ENCODE measurements at regions not wholly inside any gene's neighbourhood (a gene's known extent, or its start where the extent isn't known, plus 50 kb on each side); places are given as distances from the start of the nearest gene placed in this dataset.

DNA sequence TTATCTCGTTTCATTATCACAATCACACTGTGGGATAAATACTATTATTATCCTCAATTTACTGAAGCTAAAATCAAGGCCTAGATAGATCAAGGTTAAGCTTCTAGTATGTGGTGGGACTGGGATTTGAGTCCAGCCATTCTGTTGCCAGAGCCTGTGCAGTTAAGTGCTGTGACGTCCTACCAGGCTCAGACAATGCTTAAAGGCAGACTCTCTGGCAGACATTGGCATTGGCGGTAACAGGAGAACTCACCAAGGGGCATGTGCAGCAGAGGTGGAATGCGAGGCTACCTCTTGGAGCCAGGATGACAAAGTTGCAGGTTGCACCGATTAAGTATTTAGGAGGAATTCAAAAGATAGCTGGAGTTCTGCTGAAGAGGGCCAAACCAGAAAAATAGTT is 155.6 kb upstream of the IFNG-AS1 start:
- no peak for DNase-seq (ENCODE audit: low read depth, low spot score)

GRCh38 chr12:67837876-67838275 is 151.4 kb upstream of the IFNG-AS1 start:
- no peak for DNase-seq (ENCODE audit: low read depth, low spot score)

GRCh38 chr12:67842124-67842523 is 147.1 kb upstream of the IFNG-AS1 start:
- DNase-seq (ENCODE audit: low read depth, low spot score), result no peak

- DNase-seq (ENCODE audit: low read depth, low spot score), result no peak
Observed at GRCh38 chr12:67843257-67843656, 146.0 kb upstream of the IFNG-AS1 start.

GRCh38 chr12:67852701-67853100 is 136.5 kb upstream of the IFNG-AS1 start:
- no peak for DNase-seq (ENCODE audit: low read depth, low spot score)

- no peak for DNase-seq (ENCODE audit: low read depth, low spot score)
Observed at GRCh38 chr12:67853204-67853603, 136.0 kb upstream of the IFNG-AS1 start.

GRCh38 chr12:67854351-67854750 is 134.9 kb upstream of the IFNG-AS1 start:
- DNase-seq (ENCODE audit: low read depth, low spot score), result no peak

DNA sequence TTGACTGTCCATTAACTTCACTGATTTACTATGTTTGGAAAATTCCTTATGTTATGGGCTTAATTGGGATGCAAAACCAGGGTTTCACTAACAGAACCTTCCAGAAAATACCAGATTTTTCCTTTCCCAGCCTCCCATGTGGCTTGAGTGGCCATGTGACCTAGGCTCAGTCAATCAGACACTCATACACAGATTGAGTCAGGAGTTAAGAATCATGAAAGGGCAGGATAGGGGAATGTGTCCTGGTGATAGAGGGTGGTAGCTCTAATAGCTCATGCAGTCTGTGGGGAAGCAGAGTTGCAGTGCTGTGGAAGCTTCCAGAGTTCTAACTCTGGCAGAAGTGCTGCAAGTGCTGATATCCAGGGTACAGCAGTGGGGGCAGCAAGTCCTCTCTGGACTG is 134.1 kb upstream of the IFNG-AS1 start:
- DNase-seq (ENCODE audit: low read depth, low spot score), result no peak

DNA sequence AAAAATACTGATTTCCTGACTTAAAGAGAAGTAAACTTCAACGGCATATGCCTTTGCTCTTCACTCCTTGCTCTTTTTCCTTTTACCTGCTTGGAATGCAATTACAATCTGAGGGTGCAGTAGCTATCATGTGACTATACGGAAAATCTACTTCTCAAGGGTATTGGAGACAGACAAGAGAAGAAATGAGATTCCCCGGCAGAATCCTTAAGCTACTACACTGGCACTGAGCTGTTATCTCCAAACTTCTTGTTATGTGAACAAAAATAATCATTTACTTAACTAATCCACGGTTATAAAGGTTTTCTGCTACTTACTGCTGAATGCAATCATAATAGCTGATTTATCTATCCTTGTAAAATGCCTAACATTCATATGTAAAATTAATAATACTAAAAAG is 118.0 kb upstream of the IFNG-AS1 start:
- no peak for DNase-seq (ENCODE audit: low read depth, low spot score)

DNA sequence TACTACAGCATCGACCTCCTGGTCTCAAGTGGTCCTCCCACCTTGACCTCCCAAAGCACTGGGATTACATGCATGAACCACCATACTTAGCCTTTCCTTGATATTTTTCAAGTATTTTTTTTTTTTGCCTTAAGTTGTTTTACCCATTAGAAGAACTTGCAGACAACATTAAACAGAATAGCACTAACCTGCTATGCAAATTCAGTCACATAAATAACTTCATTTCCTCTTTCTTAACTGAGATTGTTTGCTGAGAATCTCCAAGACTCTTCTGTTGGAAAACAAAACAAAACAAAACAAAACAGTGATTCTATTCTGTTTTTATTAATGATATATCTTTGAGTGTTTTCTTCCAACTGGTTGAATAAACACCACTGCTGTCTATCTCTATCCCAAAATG is 115.9 kb upstream of the IFNG-AS1 start:
- DNase-seq (ENCODE audit: low read depth, low spot score), result no peak

DNA sequence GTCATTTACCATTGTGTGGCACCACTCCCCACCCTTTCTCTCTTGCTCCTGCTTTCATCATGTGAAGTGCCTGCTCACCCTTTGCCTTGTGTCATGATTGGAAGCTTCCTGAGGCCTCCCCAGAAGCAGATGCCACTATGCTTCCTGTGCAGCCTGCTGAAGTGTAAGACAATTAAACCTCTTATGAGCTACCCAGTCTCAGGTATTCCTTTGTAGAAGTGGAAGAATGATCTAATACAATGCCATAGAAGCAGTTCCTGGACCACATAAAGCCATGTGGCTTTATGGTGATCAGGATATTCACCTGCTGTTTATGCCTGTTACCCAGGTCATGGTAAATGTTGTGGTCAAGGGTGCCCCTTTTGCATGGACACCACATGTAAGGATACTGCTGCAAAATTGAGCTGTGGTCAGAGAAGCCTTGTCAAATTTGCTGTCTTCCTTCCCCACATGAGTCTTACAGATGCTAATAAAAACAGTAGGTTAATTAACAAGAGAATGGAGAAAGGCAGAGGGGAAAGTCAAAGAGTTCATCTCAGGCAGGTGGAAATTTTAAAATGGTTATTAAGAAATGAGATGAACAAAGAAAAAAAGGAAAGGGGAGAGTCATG is 112.8 kb upstream of the IFNG-AS1 start:
- DNase-seq (ENCODE audit: low read depth, low spot score), result no peak

DNA sequence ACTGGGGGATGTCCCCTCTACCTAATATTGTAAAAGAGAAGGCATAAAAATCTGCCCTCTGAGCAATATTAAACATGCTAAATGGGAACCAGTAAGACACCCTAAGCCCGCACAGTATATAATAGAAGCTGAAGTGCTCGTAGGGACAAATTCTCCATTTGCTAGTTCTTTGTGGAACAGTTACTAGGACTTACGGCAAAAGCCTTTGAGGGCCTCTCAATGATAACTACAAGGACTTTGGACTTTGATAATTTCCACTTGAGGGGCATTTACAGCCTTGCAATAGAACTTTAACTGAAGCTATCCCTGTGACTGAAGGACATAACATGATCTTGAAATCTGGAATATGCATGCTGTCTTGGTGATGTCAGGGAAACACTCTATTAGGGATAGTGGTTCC is 111.5 kb upstream of the IFNG-AS1 start:
- DNase-seq (ENCODE audit: low read depth, low spot score), result no peak

DNA sequence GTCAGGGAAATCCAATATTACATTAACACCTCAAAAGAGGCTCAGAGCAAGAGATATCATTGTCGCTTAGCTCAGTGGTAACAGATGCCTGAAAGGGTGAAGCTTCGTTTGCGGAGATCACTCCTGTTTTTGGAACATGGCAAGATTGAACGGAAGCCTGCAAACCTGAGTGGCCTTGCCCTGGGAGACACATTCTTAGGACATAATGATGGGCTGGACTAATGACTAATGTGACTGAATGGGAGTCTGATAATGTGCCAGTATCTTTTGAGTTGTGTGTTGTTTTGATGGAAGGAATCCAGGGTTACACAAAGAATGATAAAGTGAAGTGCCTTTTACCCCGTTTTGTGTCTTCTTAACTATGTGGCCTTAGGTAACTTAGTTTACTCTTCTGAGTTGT is 109.3 kb upstream of the IFNG-AS1 start:
- DNase-seq (ENCODE audit: low read depth, low spot score), result no peak

DNA sequence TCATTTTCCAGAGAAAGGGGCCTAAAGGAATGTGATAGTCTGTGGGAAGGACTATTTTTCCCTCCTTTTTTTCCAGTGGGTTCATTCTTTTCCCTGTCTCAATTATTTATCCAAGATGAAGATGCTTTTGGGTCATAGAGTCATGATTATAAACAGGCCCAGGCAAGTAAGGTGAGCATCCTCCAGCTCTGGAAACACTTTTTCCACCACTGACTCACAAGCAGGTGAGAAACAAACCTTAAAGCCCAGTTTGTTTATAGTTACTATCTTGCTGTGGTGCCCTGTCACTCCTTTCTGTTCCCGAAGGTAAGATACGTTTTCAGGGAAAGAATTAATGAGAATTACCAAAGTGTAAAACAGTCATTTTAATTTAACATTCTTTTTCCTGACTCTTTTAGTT is 107.7 kb upstream of the IFNG-AS1 start:
- no peak for DNase-seq (ENCODE audit: low read depth, low spot score)

DNA sequence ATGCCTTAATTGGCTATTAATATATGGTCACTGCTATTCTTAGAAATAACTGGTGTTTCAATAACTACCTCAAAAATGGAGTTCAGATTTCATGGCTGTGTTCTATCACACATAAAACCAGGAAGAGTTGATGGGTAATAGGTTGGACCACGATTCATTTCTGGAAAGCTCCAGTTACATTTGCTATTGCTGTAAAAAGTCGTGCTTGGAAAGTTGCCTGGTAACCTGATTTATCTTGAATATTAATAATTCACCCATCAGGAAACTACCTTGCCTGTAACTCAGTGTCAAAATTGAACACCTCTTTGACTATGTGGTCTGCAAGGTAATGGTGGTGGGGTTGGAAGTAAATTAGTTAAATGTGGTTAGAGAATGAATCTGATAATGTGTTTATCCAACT is 104.7 kb upstream of the IFNG-AS1 start:
- no peak for DNase-seq (ENCODE audit: low read depth, low spot score)

DNA sequence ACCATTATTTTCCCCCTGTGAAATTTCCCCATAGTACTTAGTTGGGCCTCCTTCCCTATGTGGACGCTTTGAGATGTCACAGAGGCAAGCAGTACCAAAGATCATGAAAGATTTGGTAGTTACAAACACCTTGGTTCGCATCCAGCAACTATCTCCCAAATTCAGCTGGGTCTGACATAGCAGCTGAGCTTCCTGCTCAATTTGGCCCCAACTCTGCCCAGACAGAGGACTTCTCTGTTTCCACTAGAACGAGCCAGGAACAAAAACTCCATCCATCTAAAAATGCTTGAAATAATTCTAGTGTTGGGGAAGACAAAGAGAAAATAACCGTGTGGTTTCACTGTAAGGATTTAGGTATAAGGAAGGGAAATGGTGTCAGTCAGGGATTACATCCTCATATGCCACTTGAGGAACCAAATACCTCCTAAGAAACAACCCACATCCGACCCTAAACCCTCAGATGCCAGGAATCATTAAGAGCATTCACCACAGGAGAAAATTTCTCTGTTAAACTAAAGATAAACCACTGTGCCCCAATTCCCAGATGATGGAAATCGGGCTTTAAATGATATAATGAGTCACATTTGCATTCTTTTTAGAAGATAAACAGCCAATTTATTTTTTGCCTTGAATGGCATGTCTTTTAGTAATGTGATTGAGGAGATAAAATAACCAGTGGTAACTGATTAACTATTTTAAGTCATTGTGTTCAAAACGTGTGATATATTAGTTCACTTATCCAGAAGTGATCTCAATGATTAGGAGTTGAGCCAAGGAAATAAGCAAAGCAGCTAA is 103.7 kb upstream of the IFNG-AS1 start:
- no peak for DNase-seq (ENCODE audit: low read depth, low spot score)

DNA sequence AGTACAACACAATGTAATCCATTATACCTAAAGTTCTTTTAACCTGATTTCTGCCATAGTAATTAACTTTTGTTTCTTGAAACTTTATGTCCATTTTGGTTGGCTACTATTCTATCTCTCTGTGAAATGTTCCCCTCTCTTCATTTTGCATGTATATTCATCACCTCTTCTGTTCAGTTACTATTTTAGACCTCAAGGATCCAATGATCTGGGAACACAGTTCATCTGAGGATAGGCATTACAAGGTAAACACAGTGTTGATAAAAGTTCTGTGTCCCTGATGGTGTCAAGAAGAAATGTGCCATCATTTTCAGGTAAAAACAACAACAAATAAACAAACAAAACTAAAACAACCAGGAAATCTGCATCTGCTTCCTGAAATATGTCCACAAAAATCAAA is 102.2 kb upstream of the IFNG-AS1 start:
- no peak for DNase-seq (ENCODE audit: low read depth, low spot score)

- DNase-seq (ENCODE audit: low read depth, low spot score), result no peak
Observed at GRCh38 chr12:67889931-67890330, 99.3 kb upstream of the IFNG-AS1 start.

- no peak for DNase-seq (ENCODE audit: low read depth, low spot score)
Observed at GRCh38 chr12:67890726-67891258, 98.5 kb upstream of the IFNG-AS1 start.

DNA sequence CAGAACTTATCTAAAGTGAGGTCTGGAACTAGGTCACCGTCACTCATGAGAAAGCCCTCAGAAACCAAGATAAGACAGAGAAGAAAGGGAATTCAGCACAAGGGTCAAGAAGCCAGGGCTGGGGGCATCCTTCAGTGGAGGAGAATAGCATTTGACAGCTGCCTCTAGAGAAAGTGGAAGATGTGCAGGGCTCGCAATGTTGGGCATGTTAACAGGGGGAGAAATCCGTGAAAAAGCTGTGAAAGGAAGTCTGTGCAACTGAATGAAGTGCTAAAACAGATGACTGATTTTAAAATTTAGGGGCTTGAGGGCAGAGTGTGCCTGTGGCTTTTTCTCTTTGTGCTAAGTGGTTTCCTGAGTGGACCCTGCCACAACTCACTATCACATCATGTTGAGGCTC is 97.7 kb upstream of the IFNG-AS1 start:
- DNase-seq (ENCODE audit: low read depth, low spot score), result no peak

DNA sequence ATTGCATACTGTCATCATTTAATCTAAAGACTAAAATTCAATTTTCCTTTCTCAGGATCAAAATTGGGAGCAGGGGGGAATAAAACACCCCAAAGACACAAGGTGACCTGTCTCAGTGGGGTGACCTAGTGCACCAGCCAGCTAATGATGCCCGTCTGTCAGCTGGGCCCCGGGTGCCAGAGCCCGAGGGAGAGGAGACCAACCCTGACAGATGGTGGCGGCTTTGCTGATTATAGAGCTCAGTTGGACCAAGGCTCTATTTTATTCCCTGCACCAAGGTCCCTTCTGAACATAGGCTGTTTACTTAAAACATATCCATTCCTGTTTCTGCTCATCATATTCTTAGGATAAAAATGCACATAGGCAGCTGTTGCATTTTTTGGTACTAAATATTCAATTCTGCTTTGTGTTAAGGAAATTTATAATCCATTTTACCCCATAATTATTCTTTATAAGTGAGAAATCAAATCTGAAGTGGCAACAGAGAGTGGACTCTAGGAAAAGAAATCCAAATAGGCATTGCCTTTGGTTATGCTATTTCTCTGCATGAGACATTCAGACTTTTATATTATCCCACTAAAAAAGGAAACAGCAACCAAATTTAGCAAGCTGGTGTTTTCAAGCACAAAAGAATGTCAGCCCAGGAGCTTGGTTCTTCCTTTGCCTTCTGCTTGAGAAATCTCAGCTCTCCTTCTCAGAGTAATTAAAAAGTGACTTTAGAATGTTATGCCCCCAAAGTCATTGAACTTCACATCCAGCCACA is 96.8 kb upstream of the IFNG-AS1 start:
- DNase-seq (ENCODE audit: low read depth, low spot score), result no peak

DNA sequence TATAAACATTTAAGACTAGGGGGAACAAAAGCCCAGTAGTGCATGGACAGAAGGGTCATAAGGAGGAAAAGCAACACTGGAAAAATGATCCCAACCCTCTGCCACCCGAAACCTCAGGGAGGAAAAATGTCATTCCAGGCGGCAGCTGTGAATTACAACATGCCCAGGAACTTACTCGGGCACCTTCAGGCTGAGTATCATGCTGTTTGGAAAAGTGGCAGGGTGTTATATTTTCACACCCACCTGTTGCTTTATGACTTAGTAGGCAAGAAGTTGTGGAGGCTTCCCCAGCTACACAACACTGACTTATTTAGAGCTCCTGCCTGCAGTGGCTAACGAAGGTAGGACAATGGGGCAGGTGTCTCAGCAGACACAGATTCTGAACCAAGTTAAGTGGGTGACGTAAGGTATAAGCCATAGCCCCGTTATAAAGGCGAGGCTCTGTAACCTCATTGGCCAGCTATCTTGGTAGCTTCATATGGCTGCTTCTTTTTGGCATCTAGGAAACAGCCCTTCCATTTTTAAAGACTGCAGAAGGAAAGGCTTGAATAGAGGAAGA is 96.1 kb upstream of the IFNG-AS1 start:
- no peak for DNase-seq (ENCODE audit: low read depth, low spot score)
